ENCODE measurements at regions not wholly inside any gene's neighbourhood (a gene's known extent, or its start where the extent isn't known, plus 50 kb on each side); places are given as distances from the start of the nearest gene placed in this dataset.

GRCh38 chr18:28390022-28390421 lies 213.1 kb upstream of the CDH2 start:
- Histone ChIP-seq H3K4me3 (no peak overlapping the region), H3K9me3 (ENCODE audit: control insufficient read depth in 4 of 4, insufficient read depth in 3 of 4, low read length in 3 of 4) (peaks cover 0 to 15% (median 7%) of the 10 kb centered on the region in 4 donors), H3K4me1 (ENCODE audit: control insufficient read depth in 5 of 5, insufficient read depth in 5 of 5, low read length in 5 of 5) (no peaks in the 10 kb centered on the region), H3K27me3 (ENCODE audit: control insufficient read depth in 3 of 3, insufficient read depth in 3 of 3, low read length in 2 of 3) (no peaks in the 10 kb centered on the region), H3K36me3 (ENCODE audit: control insufficient read depth in 4 of 4, insufficient read depth in 4 of 4, low read length in 4 of 4) (no peaks in the 10 kb centered on the region), H3K27ac (ENCODE audit: low read depth in 1 of 2, low read length in 1 of 2) (no peak overlapping the region), H3K9ac (ENCODE audit: insufficient read depth in 1 of 2, low read length in 2 of 2) (no peak overlapping the region)
- TF ChIP-seq, protein P1, sequence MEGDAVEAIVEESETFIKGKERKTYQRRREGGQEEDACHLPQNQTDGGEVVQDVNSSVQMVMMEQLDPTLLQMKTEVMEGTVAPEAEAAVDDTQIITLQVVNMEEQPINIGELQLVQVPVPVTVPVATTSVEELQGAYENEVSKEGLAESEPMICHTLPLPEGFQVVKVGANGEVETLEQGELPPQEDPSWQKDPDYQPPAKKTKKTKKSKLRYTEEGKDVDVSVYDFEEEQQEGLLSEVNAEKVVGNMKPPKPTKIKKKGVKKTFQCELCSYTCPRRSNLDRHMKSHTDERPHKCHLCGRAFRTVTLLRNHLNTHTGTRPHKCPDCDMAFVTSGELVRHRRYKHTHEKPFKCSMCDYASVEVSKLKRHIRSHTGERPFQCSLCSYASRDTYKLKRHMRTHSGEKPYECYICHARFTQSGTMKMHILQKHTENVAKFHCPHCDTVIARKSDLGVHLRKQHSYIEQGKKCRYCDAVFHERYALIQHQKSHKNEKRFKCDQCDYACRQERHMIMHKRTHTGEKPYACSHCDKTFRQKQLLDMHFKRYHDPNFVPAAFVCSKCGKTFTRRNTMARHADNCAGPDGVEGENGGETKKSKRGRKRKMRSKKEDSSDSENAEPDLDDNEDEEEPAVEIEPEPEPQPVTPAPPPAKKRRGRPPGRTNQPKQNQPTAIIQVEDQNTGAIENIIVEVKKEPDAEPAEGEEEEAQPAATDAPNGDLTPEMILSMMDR (IDR thresholded peaks at IDR 0.05; ENCODE audit: control extremely low read depth, extremely low read depth): no peak
- ATAC-seq (ENCODE audit: insufficient read depth, low FRiP score) (no peak), DNase-seq (no peak)

GRCh38 chr18:28382215-28382879 lies 205.4 kb upstream of the CDH2 start:
- peaks cover 0 to 3% (median 0%) of the 10 kb centered on the region in 4 donors for H3K9me3 ChIP-seq (ENCODE audit: control insufficient read depth in 4 of 4, insufficient read depth in 3 of 4, low read length in 3 of 4)
- TF ChIP-seq, protein P1 (IDR thresholded peaks at IDR 0.05; ENCODE audit: control extremely low read depth, extremely low read depth): no peak
- H3K27me3 ChIP-seq (ENCODE audit: control insufficient read depth in 3 of 3, insufficient read depth in 3 of 3, low read length in 2 of 3): no peaks in the 10 kb centered on the region
- H3K27ac ChIP-seq (ENCODE audit: low read depth in 1 of 2, low read length in 1 of 2): no peak overlapping the region
- H3K4me3 ChIP-seq: no peak overlapping the region
- no peaks in the 10 kb centered on the region for H3K4me1 ChIP-seq (ENCODE audit: control insufficient read depth in 5 of 5, insufficient read depth in 5 of 5, low read length in 5 of 5)
- no peak for DNase-seq
- H3K9ac ChIP-seq (ENCODE audit: insufficient read depth in 1 of 2, low read length in 2 of 2): no peak overlapping the region
- no peak for ATAC-seq (ENCODE audit: insufficient read depth, low FRiP score)
- WGBS, 2 donors: 68 to 74% methylated on average over 3 of the region's 3 CpGs
- H3K36me3 ChIP-seq (ENCODE audit: control insufficient read depth in 4 of 4, insufficient read depth in 4 of 4, low read length in 4 of 4): no peaks in the 10 kb centered on the region

- no peak overlapping the region for H3K9ac ChIP-seq (ENCODE audit: insufficient read depth in 1 of 2, low read length in 2 of 2)
- no peak overlapping the region for H3K27ac ChIP-seq (ENCODE audit: low read depth in 1 of 2, low read length in 1 of 2)
- no peaks in the 10 kb centered on the region for H3K9me3 ChIP-seq (ENCODE audit: control insufficient read depth in 4 of 4, insufficient read depth in 3 of 4, low read length in 3 of 4)
- H3K4me1 ChIP-seq (ENCODE audit: control insufficient read depth in 5 of 5, insufficient read depth in 5 of 5, low read length in 5 of 5): no peaks in the 10 kb centered on the region
- DNase-seq: no peak
- TF ChIP-seq, protein P1 (IDR thresholded peaks at IDR 0.05; ENCODE audit: control extremely low read depth, extremely low read depth): no peak
- no peak for ATAC-seq (ENCODE audit: insufficient read depth, low FRiP score)
- H3K4me3 ChIP-seq: no peak overlapping the region
- H3K27me3 ChIP-seq (ENCODE audit: control insufficient read depth in 3 of 3, insufficient read depth in 3 of 3, low read length in 2 of 3): no peaks in the 10 kb centered on the region
- H3K36me3 ChIP-seq (ENCODE audit: control insufficient read depth in 4 of 4, insufficient read depth in 4 of 4, low read length in 4 of 4): no peaks in the 10 kb centered on the region
- WGBS, 2 donors: 89 to 90% methylated on average over 4 of the region's 4 CpGs
Observed at GRCh38 chr18:28372186-28372585, 195.3 kb upstream of the CDH2 start.

DNA sequence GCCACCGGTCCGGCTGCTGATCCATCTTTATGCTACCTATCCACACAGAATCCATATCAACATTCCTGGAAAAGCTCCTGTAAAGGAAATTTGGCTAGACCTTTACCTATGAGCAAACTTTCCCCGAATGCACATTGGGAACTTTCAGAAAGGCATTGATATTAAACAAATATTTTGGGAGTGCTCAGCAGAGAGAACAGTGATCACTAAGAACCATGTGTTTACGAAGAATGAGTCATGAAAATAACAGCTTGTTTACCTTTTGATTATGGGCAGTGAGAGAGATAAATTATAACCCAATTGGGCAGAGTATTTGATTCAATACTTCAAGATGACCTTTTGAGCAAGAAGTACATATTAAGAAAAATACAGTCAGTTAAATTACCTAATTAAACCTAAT lies 189.7 kb upstream of the CDH2 start:
- Histone ChIP-seq H3K27me3 (ENCODE audit: control insufficient read depth in 3 of 3, insufficient read depth in 3 of 3, low read length in 2 of 3) (no peaks in the 10 kb centered on the region), H3K27ac (ENCODE audit: low read depth in 1 of 2, low read length in 1 of 2) (no peak overlapping the region), H3K36me3 (ENCODE audit: control insufficient read depth in 4 of 4, insufficient read depth in 4 of 4, low read length in 4 of 4) (no peaks in the 10 kb centered on the region), H3K9me3 (ENCODE audit: control insufficient read depth in 4 of 4, insufficient read depth in 3 of 4, low read length in 3 of 4) (peaks cover 0 to 2% (median 0%) of the 10 kb centered on the region in 4 donors), H3K4me1 (ENCODE audit: control insufficient read depth in 5 of 5, insufficient read depth in 5 of 5, low read length in 5 of 5) (no peaks in the 10 kb centered on the region), H3K9ac (ENCODE audit: insufficient read depth in 1 of 2, low read length in 2 of 2) (no peak overlapping the region), H3K4me3 (no peak overlapping the region)
- TF ChIP-seq, protein P1 (IDR thresholded peaks at IDR 0.05; ENCODE audit: control extremely low read depth, extremely low read depth): no peak
- no peak for DNase-seq
- no peak for ATAC-seq (ENCODE audit: insufficient read depth, low FRiP score)
- WGBS, 2 donors: 83 to 90% methylated on average over 4 of the region's 4 CpGs

All from lung (tissue), 11 donors.